CD4-positive, alpha-beta T cell (primary cell): ENCODE measurements at regions not wholly inside any gene's neighbourhood (a gene's known extent, or its start where the extent isn't known, plus 50 kb on each side); places are given as distances from the start of the nearest gene placed in this dataset.

Experiments used
- ATAC-seq: fragments of 200-7000 bp; cut with Tn5 transposase; one replicate; pipeline ENCODE4 v1.10.0; 2022; ENCODE audit warnings: mild to moderate bottlenecking; ENCODE audit not compliant: poor library complexity
- CTCF ChIA-PET: fragments of 350-600 bp; sonication (Branson Sonifier 250); formaldehyde crosslinking; loops from one replicate; lab custom pipeline; 2021; ENCODE audit warnings: antibody characterized with exemption, inconsistent platforms; lab: Charles Lee
- POLR2A ChIA-PET: fragments of 350-600 bp; sonication (Branson Sonifier 250); formaldehyde crosslinking; loops from one replicate; lab custom pipeline; 2021; ENCODE audit warnings: antibody characterized with exemption, inconsistent platforms; lab: Charles Lee
- DNase-seq, 14 experiments: peaks; one replicate each; pipeline ENCODE4 v3.0.0-alpha.2; 2013 to 2020; ENCODE audit warnings: mixed read lengths in 2 of 14
- H3K27ac ChIP-seq, 2 donors: one replicate each; pipeline versions ENCODE4 v1.5.1 to v1.7.0; 2013; ENCODE audit warnings: low read length in 2 of 2, low read depth in 1 of 2, mild to moderate bottlenecking in 1 of 2
- H3K27me3 ChIP-seq, 2 experiments: 1 replicate in 1 of 2; 2 replicates in 1 of 2; pipeline versions ENCODE4 v1.6.1 to v1.7.0; 2013; ENCODE audit warnings: low read length in 2 of 2, control low read depth in 1 of 2, mild to moderate bottlenecking in 1 of 2, moderate library complexity in 1 of 2; ENCODE audit not compliant: insufficient read depth in 2 of 2, control insufficient read depth in 1 of 2
- H3K36me3 ChIP-seq: one replicate; pipeline ENCODE4 v1.6.1; 2013; ENCODE audit warnings: low read length, control low read depth; ENCODE audit not compliant: insufficient read depth
- H3K4me1 ChIP-seq: one replicate; pipeline ENCODE4 v1.6.1; 2013; ENCODE audit warnings: low read length, control low read depth; ENCODE audit not compliant: insufficient read depth
- H3K4me3 ChIP-seq: one replicate; pipeline ENCODE4 v1.5.1; 2013; ENCODE audit warnings: mild to moderate bottlenecking, low read length, moderate library complexity
- H3K9me3 ChIP-seq, 2 experiments: 1 replicate in 1 of 2; 2 replicates in 1 of 2; pipeline versions ENCODE4 v1.6.1 to v1.7.0; 2013; ENCODE audit warnings: low read length in 2 of 2, mild to moderate bottlenecking in 2 of 2, control low read depth in 1 of 2, moderate library complexity in 1 of 2; ENCODE audit not compliant: control insufficient read depth in 1 of 2, insufficient read depth in 1 of 2
- H3K27ac Mint-ChIP-seq: one replicate; pipeline ENCODE4 v1.8.0; 2020; ENCODE audit warnings: mixed read lengths
- H3K27me3 Mint-ChIP-seq: one replicate; pipeline ENCODE4 v1.8.0; 2021; ENCODE audit warnings: mixed read lengths
- H3K36me3 Mint-ChIP-seq: one replicate; pipeline ENCODE4 v1.8.0; 2021; ENCODE audit warnings: low read depth, mixed read lengths
- H3K4me1 Mint-ChIP-seq: one replicate; pipeline ENCODE4 v1.8.0; 2021; ENCODE audit warnings: low read depth, mixed read lengths
- H3K4me3 Mint-ChIP-seq: one replicate; pipeline ENCODE4 v1.8.0; 2020; ENCODE audit warnings: mild to moderate bottlenecking, mixed read lengths
- H3K9me3 Mint-ChIP-seq: one replicate; pipeline ENCODE4 v1.8.0; 2020; ENCODE audit warnings: mixed read lengths
- intact Hi-C, 2 experiments: fragments of 100-400 bp; cut with DNase I in 1 of 2; cut with micrococcal nuclease in 1 of 2; formaldehyde crosslinking; loops; one replicate each; pipeline versions ENCODE4 v1.15.1 to v1.9.0; 2023 to 2025; cut with DNase I, micrococcal nuclease
- TF ChIP-seq, protein P1 (sequence below): fragments of 200-600 bp; IDR thresholded peaks from one replicate; pipeline ENCODE4 v1.8.0; 2022; ENCODE audit warnings: antibody characterized with exemption, mild to moderate bottlenecking

DNA sequence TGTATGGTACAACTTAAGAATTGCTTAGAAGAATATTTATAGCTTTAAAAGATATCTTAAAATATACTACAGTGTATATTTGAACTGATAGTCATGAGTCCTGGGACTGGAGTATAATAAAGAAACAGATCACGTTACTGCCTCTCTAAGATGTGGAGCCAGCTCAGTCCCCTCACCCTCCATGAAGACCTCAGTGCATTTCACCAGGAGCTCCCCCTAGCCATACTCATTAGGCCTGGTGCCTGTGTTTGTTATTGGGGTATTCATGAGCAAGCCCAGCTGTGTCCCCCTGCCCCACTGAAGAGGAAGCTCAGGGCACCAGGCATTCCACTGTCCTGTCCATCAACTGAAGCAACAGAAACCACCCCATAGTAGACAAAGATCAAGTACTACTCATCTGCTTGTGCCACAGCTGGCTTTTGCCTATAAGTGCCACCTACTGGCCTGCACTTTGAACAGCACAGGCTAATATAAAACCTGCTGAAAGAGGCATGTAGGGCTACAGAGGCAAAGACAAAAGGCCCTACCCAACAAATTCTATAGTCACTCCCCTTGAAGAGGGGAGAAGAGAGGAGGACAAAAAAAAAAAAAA is 850.2 kb upstream of the NUDT12 start:
- POLR2A ChIA-PET = no interaction called here
- CTCF ChIA-PET = no interaction called here

DNA sequence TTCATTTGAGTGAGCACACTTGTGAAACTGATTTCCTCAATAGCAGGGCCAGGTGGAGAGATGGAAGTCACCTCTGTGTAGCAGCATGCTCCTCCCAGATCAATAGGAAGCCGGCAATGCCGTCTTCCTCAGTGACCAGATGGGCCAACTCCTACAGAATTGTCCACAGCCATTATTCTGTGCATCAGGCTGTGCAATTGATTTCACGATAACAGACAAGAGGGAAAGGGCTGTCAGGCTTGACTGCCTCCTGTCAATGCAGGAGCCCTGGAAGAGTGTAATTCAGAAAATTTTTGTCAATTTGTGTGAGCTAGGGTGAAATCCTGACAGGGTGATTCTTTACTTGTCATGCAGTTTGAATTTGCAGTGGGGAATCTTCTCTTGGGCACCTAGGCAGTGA is 838.4 kb upstream of the NUDT12 start:
- Mint-ChIP-seq H3K4me1 (no peaks in the 10 kb centered on the region), H3K9me3 (peaks cover 4% of the 10 kb centered on the region), H3K4me3 (no peak overlapping the region), H3K36me3 (no peaks in the 10 kb centered on the region), H3K27ac (no peak overlapping the region), H3K27me3 (no peaks in the 10 kb centered on the region)
- DNase-seq (no peak), ATAC-seq (no peak)
- Histone ChIP-seq H3K9me3 (no peaks in the 10 kb centered on the region), H3K36me3 (no peaks in the 10 kb centered on the region), H3K27me3 (no peaks in the 10 kb centered on the region), H3K27ac (no peak overlapping the region), H3K4me1 (no peaks in the 10 kb centered on the region), H3K4me3 (no peak overlapping the region)
- ChIA-PET POLR2A (no interaction called here), CTCF (no interaction called here)
- TF ChIP-seq, protein P1, sequence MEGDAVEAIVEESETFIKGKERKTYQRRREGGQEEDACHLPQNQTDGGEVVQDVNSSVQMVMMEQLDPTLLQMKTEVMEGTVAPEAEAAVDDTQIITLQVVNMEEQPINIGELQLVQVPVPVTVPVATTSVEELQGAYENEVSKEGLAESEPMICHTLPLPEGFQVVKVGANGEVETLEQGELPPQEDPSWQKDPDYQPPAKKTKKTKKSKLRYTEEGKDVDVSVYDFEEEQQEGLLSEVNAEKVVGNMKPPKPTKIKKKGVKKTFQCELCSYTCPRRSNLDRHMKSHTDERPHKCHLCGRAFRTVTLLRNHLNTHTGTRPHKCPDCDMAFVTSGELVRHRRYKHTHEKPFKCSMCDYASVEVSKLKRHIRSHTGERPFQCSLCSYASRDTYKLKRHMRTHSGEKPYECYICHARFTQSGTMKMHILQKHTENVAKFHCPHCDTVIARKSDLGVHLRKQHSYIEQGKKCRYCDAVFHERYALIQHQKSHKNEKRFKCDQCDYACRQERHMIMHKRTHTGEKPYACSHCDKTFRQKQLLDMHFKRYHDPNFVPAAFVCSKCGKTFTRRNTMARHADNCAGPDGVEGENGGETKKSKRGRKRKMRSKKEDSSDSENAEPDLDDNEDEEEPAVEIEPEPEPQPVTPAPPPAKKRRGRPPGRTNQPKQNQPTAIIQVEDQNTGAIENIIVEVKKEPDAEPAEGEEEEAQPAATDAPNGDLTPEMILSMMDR = no peak
- intact Hi-C loops = no loop called here

More for the DNA sequence above, 850.2 kb upstream of the NUDT12 start:
- intact Hi-C loops = no loop called here
- Histone ChIP-seq H3K9me3 (no peaks in the 10 kb centered on the region), H3K27ac (no peak overlapping the region), H3K4me1 (no peaks in the 10 kb centered on the region), H3K27me3 (no peaks in the 10 kb centered on the region), H3K36me3 (no peaks in the 10 kb centered on the region), H3K4me3 (no peak overlapping the region)
- Mint-ChIP-seq H3K36me3 (no peaks in the 10 kb centered on the region), H3K4me3 (no peak overlapping the region), H3K27ac (no peak overlapping the region), H3K9me3 (peaks cover 7% of the 10 kb centered on the region), H3K27me3 (no peaks in the 10 kb centered on the region), H3K4me1 (no peaks in the 10 kb centered on the region)
- ATAC-seq = no peak
- no peak for DNase-seq
- TF ChIP-seq, protein P1 = no peak

DNA sequence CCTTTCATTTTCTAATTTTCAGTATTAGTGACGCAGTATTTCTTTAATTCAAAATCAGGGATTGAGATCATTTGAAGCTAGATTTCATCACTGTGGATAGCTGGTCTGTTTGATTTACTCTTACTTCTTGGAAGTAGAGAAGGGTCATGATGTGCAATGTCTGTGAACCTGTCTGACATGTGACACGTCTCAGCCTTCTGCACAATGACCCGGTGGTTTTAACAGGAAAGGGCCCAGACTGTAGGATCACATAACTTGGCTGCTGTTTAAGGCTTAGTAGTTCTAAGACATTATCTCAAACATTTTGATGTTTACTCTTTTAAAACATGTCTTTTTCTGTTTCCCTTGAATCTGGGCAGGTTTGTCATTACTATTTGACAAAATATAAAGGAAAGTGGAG is 823.3 kb upstream of the NUDT12 start:
- H3K27ac ChIP-seq = no peak overlapping the region
- Mint-ChIP-seq H3K36me3 (no peaks in the 10 kb centered on the region), H3K4me1 (no peaks in the 10 kb centered on the region), H3K9me3 (peaks cover 19% of the 10 kb centered on the region), H3K27me3 (no peaks in the 10 kb centered on the region), H3K27ac (no peak overlapping the region), H3K4me3 (no peak overlapping the region)
- TF ChIP-seq, protein P1 = no peak
- H3K9me3 ChIP-seq = no peaks in the 10 kb centered on the region
- no peaks in the 10 kb centered on the region for H3K36me3 ChIP-seq
- H3K4me1 ChIP-seq = no peaks in the 10 kb centered on the region
- POLR2A ChIA-PET = no interaction called here
- intact Hi-C loops = no loop called here
- no peak overlapping the region for H3K4me3 ChIP-seq
- no peak for DNase-seq
- H3K27me3 ChIP-seq = no peaks in the 10 kb centered on the region
- CTCF ChIA-PET = no interaction called here
- ATAC-seq = no peak
